Activated CD4-positive, CD25-positive, alpha-beta regulatory T cell treated with anti-CD3 and anti-CD28 coated beads, Interleukin-2, amount 50 U/mL, for 16 hours (primary cell): ENCODE measurements at regions not wholly inside any gene's neighbourhood (a gene's known extent, or its start where the extent isn't known, plus 50 kb on each side); places are given as distances from the start of the nearest gene placed in this dataset.

ENCODE experiments used
- DNase-seq: peaks from one replicate; pipeline ENCODE4 v3.0.0-alpha.2; 2020; ENCODE audit warnings: low read depth, low spot score

- DNase-seq = no peak
Observed at GRCh38 chr6:112717401-112717800, 370.3 kb downstream of the RFPL4B start.

- no peak for DNase-seq
Observed at GRCh38 chr6:112717856-112718255, 370.7 kb downstream of the RFPL4B start.

- no peak for DNase-seq
Observed at GRCh38 chr6:112725541-112726085, 378.5 kb downstream of the RFPL4B start.

- DNase-seq = no peak
Observed at GRCh38 chr6:112735129-112735528, 388.0 kb downstream of the RFPL4B start.

GRCh38 chr6:112739766-112740165, 392.6 kb downstream of the RFPL4B start:
- DNase-seq = no peak

GRCh38 chr6:112743323-112743722, 396.2 kb downstream of the RFPL4B start:
- no peak for DNase-seq

GRCh38 chr6:112744827-112745226, 397.7 kb downstream of the RFPL4B start:
- no peak for DNase-seq

GRCh38 chr6:112745765-112746164, 398.6 kb downstream of the RFPL4B start:
- DNase-seq = no peak

GRCh38 chr6:112749673-112750072, 402.5 kb downstream of the RFPL4B start:
- no peak for DNase-seq

- DNase-seq = no peak
Observed at GRCh38 chr6:112752305-112752704, 405.2 kb downstream of the RFPL4B start.

GRCh38 chr6:112752791-112753190, 405.7 kb downstream of the RFPL4B start:
- no peak for DNase-seq

GRCh38 chr6:112760831-112761230, 413.7 kb downstream of the RFPL4B start:
- no peak for DNase-seq

- no peak for DNase-seq
Observed at GRCh38 chr6:112761740-112762139, 414.6 kb downstream of the RFPL4B start.

GRCh38 chr6:112764377-112764776, 417.2 kb downstream of the RFPL4B start:
- DNase-seq = no peak

- no peak for DNase-seq
Observed at GRCh38 chr6:112770308-112770707, 423.2 kb downstream of the RFPL4B start.

- DNase-seq = no peak
Observed at GRCh38 chr6:112773187-112773586, 426.1 kb downstream of the RFPL4B start.

- DNase-seq = no peak
Observed at GRCh38 chr6:112774319-112774718, 427.2 kb downstream of the RFPL4B start.

GRCh38 chr6:112780498-112781096, 433.5 kb downstream of the RFPL4B start:
- DNase-seq = no peak

GRCh38 chr6:112781241-112781640, 434.1 kb downstream of the RFPL4B start:
- no peak for DNase-seq

GRCh38 chr6:112785408-112785807, 438.3 kb downstream of the RFPL4B start:
- no peak for DNase-seq

GRCh38 chr6:112786801-112787200, 439.7 kb downstream of the RFPL4B start:
- DNase-seq = no peak

- no peak for DNase-seq
Observed at GRCh38 chr6:112787371-112787770, 440.2 kb downstream of the RFPL4B start.

GRCh38 chr6:112795316-112795715, 448.2 kb downstream of the RFPL4B start:
- no peak for DNase-seq

- no peak for DNase-seq
Observed at GRCh38 chr6:112796712-112797111, 449.6 kb downstream of the RFPL4B start.
